ENCODE measurements at regions not wholly inside any gene's neighbourhood (a gene's known extent, or its start where the extent isn't known, plus 50 kb on each side); places are given as distances from the start of the nearest gene placed in this dataset.

GRCh38 chr13:80821466-80821865, 480.5 kb upstream of the SPRY2 start:
- TF ChIP-seq ELF4 (IDR thresholded peaks at IDR 0.05): no peak
- no peak for TF ChIP-seq ZNF384 (IDR thresholded peaks at IDR 0.05)
- no peak for TF ChIP-seq HDGF (IDR thresholded peaks at IDR 0.05; ENCODE audit: borderline replicate concordance)
- no peak for TF ChIP-seq BHLHE40 (IDR thresholded peaks at IDR 0.05; ENCODE audit: borderline replicate concordance)
- TF ChIP-seq CTBP1 (IDR thresholded peaks at IDR 0.05; ENCODE audit: borderline replicate concordance): no peak
